Natural killer cell (primary cell): ENCODE measurements at regions not wholly inside any gene's neighbourhood (a gene's known extent, or its start where the extent isn't known, plus 50 kb on each side); places are given as distances from the start of the nearest gene placed in this dataset.

Experiments
- ATAC-seq, 3 donors: fragments of 150-1000 bp in 2 of 3; fragments of 200-7000 bp in 1 of 3; cut with Tn5 transposase; 1 replicate in 1 of 3; 2 replicates in 2 of 3; pipeline ENCODE4 v1.10.0; 2021; ENCODE audit warnings: mild to moderate bottlenecking in 2 of 3, moderate library complexity in 2 of 3
- DNase-seq, 2 donors: peaks; one replicate each; pipeline versions ENCODE4 v3.0.0 to v3.0.0-alpha.2; 2013 to 2021; ENCODE audit warnings: mixed read lengths in 1 of 2
- H3K27ac ChIP-seq: one replicate; pipeline ENCODE4 v1.5.1; 2013; ENCODE audit warnings: mild to moderate bottlenecking, low read length
- H3K27me3 ChIP-seq: one replicate; pipeline ENCODE4 v1.6.1; 2013; ENCODE audit warnings: low read length; ENCODE audit not compliant: control insufficient read depth, insufficient read depth
- H3K36me3 ChIP-seq: one replicate; pipeline ENCODE4 v1.6.1; 2013; ENCODE audit warnings: low read length; ENCODE audit not compliant: control insufficient read depth, insufficient read depth
- H3K4me1 ChIP-seq: one replicate; pipeline ENCODE4 v1.6.1; 2013; ENCODE audit warnings: low read length; ENCODE audit not compliant: control insufficient read depth, insufficient read depth
- H3K4me3 ChIP-seq: one replicate; pipeline ENCODE4 v1.5.1; 2013; ENCODE audit warnings: low read length
- H3K9me3 ChIP-seq: one replicate; pipeline ENCODE4 v1.6.1; 2013; ENCODE audit warnings: low read length; ENCODE audit not compliant: control insufficient read depth, insufficient read depth
- H3K27ac Mint-ChIP-seq, 2 donors: one replicate each; pipeline ENCODE4 v1.8.0; 2022; ENCODE audit warnings: mild to moderate bottlenecking in 2 of 2, mixed read lengths in 2 of 2, moderate library complexity in 1 of 2
- H3K27me3 Mint-ChIP-seq, 2 donors: one replicate each; pipeline ENCODE4 v1.8.0; 2022; ENCODE audit warnings: low read depth in 2 of 2, mixed read lengths in 2 of 2
- H3K36me3 Mint-ChIP-seq: one replicate; pipeline ENCODE4 v1.8.0; 2022; ENCODE audit warnings: mixed read lengths
- H3K4me1 Mint-ChIP-seq, 2 donors: one replicate each; pipeline ENCODE4 v1.8.0; 2022; ENCODE audit warnings: mixed read lengths in 2 of 2
- H3K4me3 Mint-ChIP-seq: one replicate; pipeline ENCODE4 v1.8.0; 2022; ENCODE audit warnings: mild to moderate bottlenecking, moderate library complexity, mixed read lengths
- H3K9me3 Mint-ChIP-seq, 2 donors: one replicate each; pipeline ENCODE4 v1.8.0; 2022; ENCODE audit warnings: mixed read lengths in 2 of 2
- WGBS: methylation state at CpG from one replicate; pipeline ENCODE4 v1.1.7; 2013; ENCODE audit warnings: missing lambda C conversion rate; ENCODE audit not compliant: insufficient coverage; 5-methylcytosine and 5-hydroxymethylcytosine counted together
- intact Hi-C: fragments of 100-400 bp; cut with micrococcal nuclease; formaldehyde crosslinking; loops from one replicate; pipeline ENCODE4 v1.14.2; 2022
- TF ChIP-seq, protein P1 (sequence below): fragments of 200-600 bp; IDR thresholded peaks from one replicate; pipeline ENCODE4 v1.8.0; 2022; ENCODE audit warnings: antibody characterized with exemption

GRCh38 chr13:109476001-109476400 lies 310.4 kb downstream of the IRS2 start:
- no peak overlapping the region for H3K27ac Mint-ChIP-seq
- DNase-seq (no peak), ATAC-seq (no peak)
- peaks cover 0 to 4% of the 10 kb centered on the region in 2 donors for H3K4me1 Mint-ChIP-seq
- Histone ChIP-seq H3K4me3 (no peak overlapping the region), H3K9me3 (no peaks in the 10 kb centered on the region), H3K27me3 (no peaks in the 10 kb centered on the region), H3K4me1 (no peaks in the 10 kb centered on the region), H3K27ac (no peak overlapping the region), H3K36me3 (no peaks in the 10 kb centered on the region)
- H3K9me3 Mint-ChIP-seq = no peaks in the 10 kb centered on the region
- 77% methylated on average over 5 of the region's 5 CpGs for WGBS
- peaks cover 14 to 21% of the 10 kb centered on the region in 2 donors for H3K27me3 Mint-ChIP-seq
- intact Hi-C loops = no loop called here
- TF ChIP-seq, protein P1, sequence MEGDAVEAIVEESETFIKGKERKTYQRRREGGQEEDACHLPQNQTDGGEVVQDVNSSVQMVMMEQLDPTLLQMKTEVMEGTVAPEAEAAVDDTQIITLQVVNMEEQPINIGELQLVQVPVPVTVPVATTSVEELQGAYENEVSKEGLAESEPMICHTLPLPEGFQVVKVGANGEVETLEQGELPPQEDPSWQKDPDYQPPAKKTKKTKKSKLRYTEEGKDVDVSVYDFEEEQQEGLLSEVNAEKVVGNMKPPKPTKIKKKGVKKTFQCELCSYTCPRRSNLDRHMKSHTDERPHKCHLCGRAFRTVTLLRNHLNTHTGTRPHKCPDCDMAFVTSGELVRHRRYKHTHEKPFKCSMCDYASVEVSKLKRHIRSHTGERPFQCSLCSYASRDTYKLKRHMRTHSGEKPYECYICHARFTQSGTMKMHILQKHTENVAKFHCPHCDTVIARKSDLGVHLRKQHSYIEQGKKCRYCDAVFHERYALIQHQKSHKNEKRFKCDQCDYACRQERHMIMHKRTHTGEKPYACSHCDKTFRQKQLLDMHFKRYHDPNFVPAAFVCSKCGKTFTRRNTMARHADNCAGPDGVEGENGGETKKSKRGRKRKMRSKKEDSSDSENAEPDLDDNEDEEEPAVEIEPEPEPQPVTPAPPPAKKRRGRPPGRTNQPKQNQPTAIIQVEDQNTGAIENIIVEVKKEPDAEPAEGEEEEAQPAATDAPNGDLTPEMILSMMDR = no peak
- H3K36me3 Mint-ChIP-seq = no peaks in the 10 kb centered on the region
- no peak overlapping the region for H3K4me3 Mint-ChIP-seq

- TF ChIP-seq, protein P1 = no peak
- peaks cover 6 to 13% of the 10 kb centered on the region in 2 donors for H3K9me3 Mint-ChIP-seq
- Histone ChIP-seq H3K27ac (no peak overlapping the region), H3K9me3 (no peaks in the 10 kb centered on the region), H3K4me1 (no peaks in the 10 kb centered on the region), H3K36me3 (no peaks in the 10 kb centered on the region), H3K4me3 (no peak overlapping the region), H3K27me3 (no peaks in the 10 kb centered on the region)
- H3K27me3 Mint-ChIP-seq = peaks cover 0 to under 1% of the 10 kb centered on the region in 2 donors
- H3K4me3 Mint-ChIP-seq = no peak overlapping the region
- intact Hi-C loops = no loop called here
- H3K4me1 Mint-ChIP-seq = no peaks in the 10 kb centered on the region
- no peak overlapping the region for H3K27ac Mint-ChIP-seq
- 74% methylated on average over 5 of the region's 5 CpGs for WGBS
- ATAC-seq (no peak), DNase-seq (no peak)
- peaks cover under 1% of the 10 kb centered on the region for H3K36me3 Mint-ChIP-seq
These were observed 318.3 kb downstream of the IRS2 start for GRCh38 chr13:109468123-109468522.

GRCh38 chr13:109465148-109465547 lies 321.2 kb downstream of the IRS2 start:
- H3K27me3 Mint-ChIP-seq = peaks cover 3 to 7% of the 10 kb centered on the region in 2 donors
- no peak overlapping the region for H3K27ac Mint-ChIP-seq
- intact Hi-C loops = no loop called here
- peaks cover 9 to 22% of the 10 kb centered on the region in 2 donors for H3K9me3 Mint-ChIP-seq
- Histone ChIP-seq H3K36me3 (no peaks in the 10 kb centered on the region), H3K9me3 (no peaks in the 10 kb centered on the region), H3K4me3 (no peak overlapping the region), H3K27ac (no peak overlapping the region), H3K4me1 (no peaks in the 10 kb centered on the region), H3K27me3 (no peaks in the 10 kb centered on the region)
- peaks cover 7% of the 10 kb centered on the region for H3K36me3 Mint-ChIP-seq
- no peaks in the 10 kb centered on the region for H3K4me1 Mint-ChIP-seq
- H3K4me3 Mint-ChIP-seq = no peak overlapping the region
- ATAC-seq = no peak
- DNase-seq = no peak
- TF ChIP-seq, protein P1 = no peak
- WGBS = 91% methylated on average over 2 of the region's 2 CpGs

DNA sequence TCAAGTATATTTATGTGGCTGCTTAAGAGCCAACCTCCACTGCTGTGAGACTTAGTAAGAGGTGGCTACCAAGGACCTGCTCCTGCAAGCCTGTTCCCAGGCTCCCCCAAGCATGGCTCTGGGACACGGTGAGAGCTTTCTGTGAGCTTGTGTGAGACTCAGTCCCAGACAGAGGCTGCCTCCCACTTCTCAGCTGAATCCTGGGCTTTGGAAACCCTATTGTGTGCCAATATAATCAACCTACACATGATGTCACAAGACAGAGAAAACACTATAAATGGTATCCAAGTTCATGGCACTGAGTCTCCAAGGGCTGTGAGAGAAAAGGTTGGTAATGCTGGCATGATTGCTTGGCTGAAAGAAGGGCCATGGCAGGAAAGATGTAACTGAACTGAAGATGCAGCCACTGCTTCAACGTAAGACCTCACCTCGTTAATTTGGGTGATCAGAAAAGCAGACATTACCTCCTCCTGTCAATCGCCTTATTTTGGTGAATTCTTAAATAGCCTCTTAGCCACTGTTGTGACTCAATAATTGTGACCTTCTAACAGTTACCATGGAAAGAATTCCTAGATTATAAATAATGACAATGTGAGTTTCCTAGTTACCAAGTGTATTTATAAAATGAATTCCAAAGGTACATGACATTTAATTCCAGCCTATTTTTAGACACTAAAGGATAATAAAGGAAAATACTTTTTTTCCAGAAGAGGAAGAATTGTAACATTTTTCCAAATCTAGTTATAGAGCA lies 332.0 kb downstream of the IRS2 start:
- TF ChIP-seq, protein P1 = no peak
- H3K4me3 ChIP-seq = no peak overlapping the region
- Mint-ChIP-seq H3K36me3 (no peaks in the 10 kb centered on the region), H3K27ac (no peak overlapping the region), H3K4me1 (no peaks in the 10 kb centered on the region), H3K4me3 (no peak overlapping the region), H3K27me3 (peaks cover 5 to 15% of the 10 kb centered on the region in 2 donors), H3K9me3 (no peaks in the 10 kb centered on the region)
- no peaks in the 10 kb centered on the region for H3K9me3 ChIP-seq
- no peak for ATAC-seq
- no peaks in the 10 kb centered on the region for H3K27me3 ChIP-seq
- WGBS = 90% methylated on average over 4 of the region's 4 CpGs
- DNase-seq = no peak
- no peaks in the 10 kb centered on the region for H3K4me1 ChIP-seq
- no peak overlapping the region for H3K27ac ChIP-seq
- intact Hi-C loops = no loop called here
- H3K36me3 ChIP-seq = no peaks in the 10 kb centered on the region
